ENCODE measurements at regions not wholly inside any gene's neighbourhood (a gene's known extent, or its start where the extent isn't known, plus 50 kb on each side); places are given as distances from the start of the nearest gene placed in this dataset.

DNA sequence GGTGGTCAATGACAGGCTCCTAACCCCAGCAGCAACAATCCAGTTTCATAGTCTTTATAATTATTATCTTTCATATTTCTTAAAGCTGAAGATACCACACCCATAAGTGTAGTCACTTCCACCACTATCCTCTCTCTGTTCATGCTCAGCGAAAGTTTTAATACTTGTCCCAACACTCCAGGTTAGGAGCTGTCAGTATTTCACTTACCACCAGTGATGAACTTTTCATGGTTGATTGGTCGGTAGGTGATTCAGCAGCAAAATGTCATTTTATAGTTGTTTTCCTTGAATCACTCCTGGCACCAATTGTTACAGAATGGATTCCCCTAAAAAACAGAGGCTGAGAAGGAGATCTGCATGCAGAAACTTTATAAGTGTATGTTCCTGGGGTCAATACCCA is 324.9 kb downstream of the CCDC85A start:
- DNase-seq, result no peak
- Histone ChIP-seq H3K36me3 (ENCODE audit: control insufficient read depth, insufficient read depth, low read length) (no peaks in the 10 kb centered on the region), H3K9me3 (replicated peaks; ENCODE audit: control insufficient read depth, low read depth, low read length) (no peaks in the 10 kb centered on the region), H3K4me3 (ENCODE audit: low read length) (no peak overlapping the region), H3K4me1 (ENCODE audit: control insufficient read depth, insufficient read depth, low read length) (no peaks in the 10 kb centered on the region), H3K27me3 (ENCODE audit: control insufficient read depth, insufficient read depth, low read length) (no peaks in the 10 kb centered on the region), H3K27ac (ENCODE audit: low read length) (no peak overlapping the region)
- WGBS (ENCODE audit: insufficient coverage), result no CpG with 5 or more reads among the region's 2 CpGs

DNA sequence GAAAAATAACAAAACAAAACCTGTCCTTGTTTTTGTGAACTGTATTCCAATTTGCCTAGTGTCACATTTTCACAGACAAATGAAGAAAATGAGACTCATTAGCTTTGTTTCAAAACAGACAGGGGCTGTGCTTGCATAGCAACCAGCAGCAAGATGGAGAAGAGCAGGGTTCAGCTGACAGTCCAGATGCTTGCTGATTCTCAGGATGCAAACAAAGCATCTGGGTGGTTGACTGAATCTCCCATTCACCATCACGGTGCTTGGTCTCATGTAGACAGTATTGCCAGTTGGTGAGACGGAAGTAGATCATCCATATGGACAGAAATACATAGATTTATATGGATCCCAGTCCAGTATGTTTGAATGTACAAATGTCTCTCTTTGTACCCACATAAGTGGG is 326.8 kb downstream of the CCDC85A start:
- H3K27ac ChIP-seq (ENCODE audit: low read length), result no peak overlapping the region
- no peak overlapping the region for H3K4me3 ChIP-seq (ENCODE audit: low read length)
- no peaks in the 10 kb centered on the region for H3K4me1 ChIP-seq (ENCODE audit: control insufficient read depth, insufficient read depth, low read length)
- H3K27me3 ChIP-seq (ENCODE audit: control insufficient read depth, insufficient read depth, low read length), result no peaks in the 10 kb centered on the region
- no peak for DNase-seq
- H3K9me3 ChIP-seq (replicated peaks; ENCODE audit: control insufficient read depth, low read depth, low read length), result no peaks in the 10 kb centered on the region
- whole genome bisulfite sequencing (ENCODE audit: insufficient coverage), result no CpG with 5 or more reads among the region's 2 CpGs
- no peaks in the 10 kb centered on the region for H3K36me3 ChIP-seq (ENCODE audit: control insufficient read depth, insufficient read depth, low read length)

DNA sequence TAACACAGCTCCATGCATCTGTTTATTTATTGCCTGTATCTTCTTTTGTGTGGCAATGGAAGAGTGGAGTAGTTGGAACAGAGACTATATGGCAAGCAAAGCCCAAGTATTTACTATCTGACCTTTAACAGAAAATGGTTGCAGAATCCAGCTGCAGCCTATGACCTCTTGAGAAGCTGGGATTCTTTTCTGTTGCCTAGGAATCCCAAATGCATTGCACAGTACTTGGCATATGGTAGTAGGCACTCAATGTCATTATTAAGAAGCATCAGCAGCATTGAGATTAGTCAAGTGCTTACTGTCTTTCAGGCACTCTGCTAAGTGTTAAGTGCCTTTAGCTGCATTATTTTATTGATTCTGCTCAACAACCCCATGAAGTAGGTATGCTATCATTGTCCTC is 331.6 kb downstream of the CCDC85A start:
- Histone ChIP-seq H3K4me3 (ENCODE audit: low read length) (no peak overlapping the region), H3K27ac (ENCODE audit: low read length) (no peak overlapping the region), H3K4me1 (ENCODE audit: control insufficient read depth, insufficient read depth, low read length) (no peaks in the 10 kb centered on the region), H3K36me3 (ENCODE audit: control insufficient read depth, insufficient read depth, low read length) (no peaks in the 10 kb centered on the region), H3K27me3 (ENCODE audit: control insufficient read depth, insufficient read depth, low read length) (no peaks in the 10 kb centered on the region), H3K9me3 (replicated peaks; ENCODE audit: control insufficient read depth, low read depth, low read length) (no peaks in the 10 kb centered on the region)
- DNase-seq, result no peak

DNA sequence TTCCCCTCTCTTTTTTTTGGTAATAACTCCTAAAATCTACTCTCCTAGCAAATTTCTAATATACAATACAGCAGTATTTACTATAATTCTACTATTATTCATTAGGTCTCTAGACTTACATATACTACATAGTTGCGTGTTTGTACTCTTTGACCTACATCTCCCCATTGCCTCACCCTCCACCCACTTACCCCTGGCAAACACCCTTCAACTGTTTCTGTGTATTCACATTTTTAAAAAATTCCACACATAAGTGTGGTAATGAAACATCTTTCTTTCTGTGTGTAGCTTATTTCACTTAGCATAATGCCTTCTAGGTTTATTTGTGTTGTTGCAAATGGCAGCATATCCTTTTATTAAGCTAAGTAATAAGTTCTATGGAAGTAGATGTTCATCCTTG is 336.0 kb downstream of the CCDC85A start:
- Histone ChIP-seq H3K9me3 (replicated peaks; ENCODE audit: control insufficient read depth, low read depth, low read length) (no peaks in the 10 kb centered on the region), H3K27ac (ENCODE audit: low read length) (no peak overlapping the region), H3K27me3 (ENCODE audit: control insufficient read depth, insufficient read depth, low read length) (no peaks in the 10 kb centered on the region), H3K4me1 (ENCODE audit: control insufficient read depth, insufficient read depth, low read length) (peaks cover 4% of the 10 kb centered on the region), H3K4me3 (ENCODE audit: low read length) (no peak overlapping the region), H3K36me3 (ENCODE audit: control insufficient read depth, insufficient read depth, low read length) (no peaks in the 10 kb centered on the region)
- no peak for DNase-seq
- WGBS (ENCODE audit: insufficient coverage), result no CpG with 5 or more reads among the region's 1 CpG

DNA sequence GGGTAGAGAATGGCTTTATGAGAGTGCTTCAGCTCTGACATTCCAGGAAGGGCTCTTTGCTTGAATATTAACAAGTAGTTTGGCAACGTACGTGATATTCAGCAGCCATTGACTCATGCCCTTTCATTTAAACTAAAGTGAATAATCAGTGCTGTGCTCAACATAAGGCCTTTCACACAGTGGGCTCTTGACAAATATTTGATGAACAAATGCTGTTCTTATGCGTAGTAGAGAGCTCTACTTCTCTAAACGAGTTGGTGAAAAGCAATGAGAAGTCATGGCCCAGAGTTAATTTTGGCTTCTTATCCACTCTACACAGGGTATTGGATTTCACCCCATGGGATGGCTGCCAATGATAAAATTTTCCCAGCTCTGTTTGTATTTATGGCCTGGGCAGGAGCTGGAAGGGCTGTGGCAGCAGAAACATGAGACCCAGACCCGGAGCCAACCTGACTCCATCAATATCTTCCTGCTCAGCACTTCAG is 338.9 kb downstream of the CCDC85A start:
- no peaks in the 10 kb centered on the region for H3K27me3 ChIP-seq (ENCODE audit: control insufficient read depth, insufficient read depth, low read length)
- peak overlapping the region; percentile 80 for H3K27ac ChIP-seq (ENCODE audit: low read length)
- peak; percentile 74 for DNase-seq
- WGBS (ENCODE audit: insufficient coverage), result no CpG with 5 or more reads among the region's 5 CpGs
- peaks cover 4% of the 10 kb centered on the region for H3K4me1 ChIP-seq (ENCODE audit: control insufficient read depth, insufficient read depth, low read length)
- H3K9me3 ChIP-seq (replicated peaks; ENCODE audit: control insufficient read depth, low read depth, low read length), result no peaks in the 10 kb centered on the region
- H3K4me3 ChIP-seq (ENCODE audit: low read length), result no peak overlapping the region
- no peaks in the 10 kb centered on the region for H3K36me3 ChIP-seq (ENCODE audit: control insufficient read depth, insufficient read depth, low read length)

DNA sequence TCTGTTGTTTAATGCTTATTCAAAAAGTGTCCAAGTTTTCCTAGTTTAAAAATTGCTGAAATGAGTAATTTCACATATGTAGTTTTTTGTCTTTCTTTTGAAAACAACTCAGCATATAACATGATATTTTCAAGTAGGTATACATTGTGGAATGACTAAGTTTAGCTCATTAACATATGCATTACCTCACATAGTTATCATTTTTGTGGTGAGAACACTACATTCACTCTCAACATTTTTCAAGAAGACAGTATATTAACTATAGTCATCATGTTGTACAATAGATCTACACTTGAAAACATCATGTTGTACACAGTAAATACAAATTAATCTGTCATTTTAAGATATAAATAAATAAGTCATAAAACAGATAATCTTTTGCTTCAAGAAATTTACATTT is 340.0 kb downstream of the CCDC85A start:
- no peak overlapping the region for H3K27ac ChIP-seq (ENCODE audit: low read length)

DNA sequence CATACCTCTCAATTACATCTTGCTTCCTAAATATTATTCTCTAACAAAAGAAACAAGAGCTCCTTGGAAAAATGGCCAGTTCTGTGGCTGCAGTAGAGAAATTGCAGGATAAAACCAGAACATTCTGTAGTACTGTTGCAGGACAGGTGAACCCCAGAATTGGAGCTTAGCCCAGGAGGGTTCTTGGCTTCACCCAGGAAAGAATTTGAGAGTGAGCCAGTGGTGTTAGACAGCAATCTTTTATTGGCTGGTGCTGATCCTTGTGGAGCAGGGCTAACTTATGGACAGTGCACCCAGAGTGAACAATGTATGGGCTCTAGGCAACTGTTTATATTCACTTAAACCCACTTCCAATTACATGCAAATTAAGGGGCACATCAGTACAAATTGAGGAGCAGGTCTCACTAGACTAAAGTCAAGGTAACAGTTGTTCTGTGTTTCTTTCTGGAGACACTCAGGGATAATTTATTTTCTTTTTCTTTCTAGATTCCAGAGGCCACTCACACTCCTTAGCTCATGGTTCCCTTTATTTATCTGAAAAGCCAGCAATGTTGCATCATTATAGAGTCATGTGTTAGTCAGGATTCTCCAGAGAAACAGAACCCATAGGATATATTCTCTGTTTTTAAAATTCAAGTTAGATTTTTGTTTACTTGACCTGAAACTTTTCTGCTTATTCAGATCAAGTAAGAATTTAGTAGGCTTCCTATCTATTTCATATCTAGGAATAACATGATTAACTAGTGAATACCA is 348.1 kb downstream of the CCDC85A start:
- no peaks in the 10 kb centered on the region for H3K36me3 ChIP-seq (ENCODE audit: control insufficient read depth, insufficient read depth, low read length)
- no peak overlapping the region for H3K4me3 ChIP-seq (ENCODE audit: low read length)
- no peaks in the 10 kb centered on the region for H3K27me3 ChIP-seq (ENCODE audit: control insufficient read depth, insufficient read depth, low read length)
- no peaks in the 10 kb centered on the region for H3K9me3 ChIP-seq (replicated peaks; ENCODE audit: control insufficient read depth, low read depth, low read length)
- H3K4me1 ChIP-seq (ENCODE audit: control insufficient read depth, insufficient read depth, low read length), result no peaks in the 10 kb centered on the region
- no peak for DNase-seq
- H3K27ac ChIP-seq (ENCODE audit: low read length), result no peak overlapping the region

More for the DNA sequence above, 340.0 kb downstream of the CCDC85A start:
- no peaks in the 10 kb centered on the region for H3K27me3 ChIP-seq (ENCODE audit: control insufficient read depth, insufficient read depth, low read length)
- DNase-seq, result no peak
- H3K4me1 ChIP-seq (ENCODE audit: control insufficient read depth, insufficient read depth, low read length), result peaks cover 4% of the 10 kb centered on the region
- H3K9me3 ChIP-seq (replicated peaks; ENCODE audit: control insufficient read depth, low read depth, low read length), result no peaks in the 10 kb centered on the region
- peak overlapping the region; percentile 1 for H3K4me3 ChIP-seq (ENCODE audit: low read length)
- no peaks in the 10 kb centered on the region for H3K36me3 ChIP-seq (ENCODE audit: control insufficient read depth, insufficient read depth, low read length)

DNA sequence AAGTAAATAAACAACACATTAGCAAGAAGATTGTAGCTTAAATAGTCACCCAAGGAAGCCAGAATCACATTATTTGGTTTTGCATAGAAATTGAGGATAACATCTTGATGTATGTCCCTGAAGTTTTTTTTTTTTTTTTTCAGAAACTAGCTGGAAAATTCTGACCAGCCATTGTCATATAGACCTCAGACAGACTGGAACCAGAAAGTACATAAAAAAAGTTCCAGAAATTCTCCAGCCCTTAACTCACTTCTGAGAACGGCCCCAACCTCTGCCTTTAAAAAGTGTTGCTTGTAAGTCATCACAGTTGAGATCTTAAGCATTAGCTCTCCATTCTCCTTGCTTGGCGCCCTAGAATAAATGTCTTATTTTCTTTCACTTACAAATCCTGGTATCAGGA is 350.5 kb downstream of the CCDC85A start:
- H3K9me3 ChIP-seq (replicated peaks; ENCODE audit: control insufficient read depth, low read depth, low read length), result no peaks in the 10 kb centered on the region
- no peak overlapping the region for H3K27ac ChIP-seq (ENCODE audit: low read length)
- WGBS (ENCODE audit: insufficient coverage), result no CpG with 5 or more reads among the region's 2 CpGs
- H3K4me3 ChIP-seq (ENCODE audit: low read length), result no peak overlapping the region
- DNase-seq, result no peak
- H3K36me3 ChIP-seq (ENCODE audit: control insufficient read depth, insufficient read depth, low read length), result no peaks in the 10 kb centered on the region
- no peaks in the 10 kb centered on the region for H3K4me1 ChIP-seq (ENCODE audit: control insufficient read depth, insufficient read depth, low read length)
- no peaks in the 10 kb centered on the region for H3K27me3 ChIP-seq (ENCODE audit: control insufficient read depth, insufficient read depth, low read length)

DNA sequence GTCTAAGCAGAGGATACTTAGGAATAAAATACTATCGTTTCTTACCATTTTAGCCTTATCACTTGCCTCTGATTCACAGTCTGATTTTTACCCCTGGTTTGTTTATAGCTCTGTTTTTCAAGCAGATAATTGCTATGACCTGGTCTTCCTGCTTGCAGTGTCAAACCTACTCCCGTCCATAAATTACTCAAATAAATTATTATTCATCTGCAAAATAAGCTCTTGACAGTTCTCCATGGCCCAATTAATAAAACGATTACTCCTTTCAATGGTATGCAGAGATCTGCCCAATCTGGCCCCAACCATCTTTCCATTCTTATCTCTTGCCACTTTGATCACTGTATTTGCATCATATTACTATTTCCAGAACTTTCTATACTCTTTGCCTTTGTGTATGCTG is 354.0 kb downstream of the CCDC85A start:
- 79% methylated on average over 2 of the region's 3 CpGs for WGBS (ENCODE audit: insufficient coverage)
- H3K27me3 ChIP-seq (ENCODE audit: control insufficient read depth, insufficient read depth, low read length), result no peaks in the 10 kb centered on the region
- H3K9me3 ChIP-seq (replicated peaks; ENCODE audit: control insufficient read depth, low read depth, low read length), result no peaks in the 10 kb centered on the region
- no peak overlapping the region for H3K27ac ChIP-seq (ENCODE audit: low read length)
- no peaks in the 10 kb centered on the region for H3K36me3 ChIP-seq (ENCODE audit: control insufficient read depth, insufficient read depth, low read length)
- no peak for DNase-seq
- H3K4me1 ChIP-seq (ENCODE audit: control insufficient read depth, insufficient read depth, low read length), result no peaks in the 10 kb centered on the region
- H3K4me3 ChIP-seq (ENCODE audit: low read length), result no peak overlapping the region

DNA sequence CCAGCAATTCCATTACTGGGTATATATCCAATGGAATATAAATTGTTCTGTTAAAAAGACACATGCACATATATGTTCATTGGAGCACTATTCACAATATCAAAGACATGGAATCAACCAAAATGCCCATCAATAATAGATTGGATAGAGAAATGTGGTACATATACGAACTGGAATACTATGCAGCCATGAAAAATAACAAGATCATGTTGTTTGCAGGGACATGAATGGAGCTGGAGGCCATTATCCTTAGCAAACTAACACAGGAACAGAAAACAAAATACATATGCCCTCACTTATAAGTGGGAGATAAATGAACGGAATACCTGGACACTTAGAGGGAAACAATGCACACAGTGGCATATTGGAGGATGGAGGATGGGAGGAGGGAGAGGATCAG is 355.8 kb downstream of the CCDC85A start:
- H3K27me3 ChIP-seq (ENCODE audit: control insufficient read depth, insufficient read depth, low read length), result no peaks in the 10 kb centered on the region

DNA sequence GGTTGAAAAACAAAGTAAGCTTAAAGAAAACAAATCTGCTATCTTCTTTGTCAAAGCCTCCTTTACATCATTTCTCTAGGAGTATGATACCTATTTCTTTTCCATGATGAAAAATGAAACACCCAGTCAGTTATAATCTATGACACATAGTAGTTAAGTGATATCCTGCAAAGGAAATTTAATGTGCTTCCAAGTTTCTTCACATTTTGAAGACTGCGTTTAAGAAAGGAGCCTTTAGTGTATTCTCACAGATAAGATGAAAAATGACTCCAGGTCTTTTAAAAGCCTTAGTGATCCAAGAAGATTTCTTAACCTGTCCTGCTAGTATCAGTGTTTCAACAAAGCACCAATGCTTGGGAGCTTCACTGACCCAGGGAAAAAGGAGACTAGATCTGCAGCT is 356.7 kb downstream of the CCDC85A start:
- H3K36me3 ChIP-seq (ENCODE audit: control insufficient read depth, insufficient read depth, low read length), result no peaks in the 10 kb centered on the region
- H3K27me3 ChIP-seq (ENCODE audit: control insufficient read depth, insufficient read depth, low read length), result no peaks in the 10 kb centered on the region
- H3K27ac ChIP-seq (ENCODE audit: low read length), result no peak overlapping the region
- DNase-seq, result no peak
- WGBS (ENCODE audit: insufficient coverage), result no CpG with 5 or more reads among the region's 1 CpG
- no peak overlapping the region for H3K4me3 ChIP-seq (ENCODE audit: low read length)
- no peaks in the 10 kb centered on the region for H3K9me3 ChIP-seq (replicated peaks; ENCODE audit: control insufficient read depth, low read depth, low read length)
- no peaks in the 10 kb centered on the region for H3K4me1 ChIP-seq (ENCODE audit: control insufficient read depth, insufficient read depth, low read length)

More for the DNA sequence above, 355.8 kb downstream of the CCDC85A start:
- Histone ChIP-seq H3K36me3 (ENCODE audit: control insufficient read depth, insufficient read depth, low read length) (no peaks in the 10 kb centered on the region), H3K9me3 (replicated peaks; ENCODE audit: control insufficient read depth, low read depth, low read length) (no peaks in the 10 kb centered on the region), H3K4me3 (ENCODE audit: low read length) (no peak overlapping the region), H3K27ac (ENCODE audit: low read length) (no peak overlapping the region), H3K4me1 (ENCODE audit: control insufficient read depth, insufficient read depth, low read length) (no peaks in the 10 kb centered on the region)
- DNase-seq, result no peak
- no CpG with 5 or more reads among the region's 2 CpGs for WGBS (ENCODE audit: insufficient coverage)

Data from muscle of leg (tissue), 3 donors.